22Rv1 (cell line): ENCODE measurements at regions not wholly inside any gene's neighbourhood (a gene's known extent, or its start where the extent isn't known, plus 50 kb on each side); places are given as distances from the start of the nearest gene placed in this dataset.

ENCODE experiments used
- ZFX ChIP-seq: fragments of 450-650 bp; IDR thresholded peaks from 2 replicates; pipeline ENCODE4 v1.6.1; 2017; ENCODE audit warnings: antibody characterized with exemption, borderline replicate concordance
- TF ChIP-seq, protein P1 (sequence below): fragments of 450-650 bp; IDR thresholded peaks from 2 replicates; pipeline ENCODE4 v1.5.1; 2017; ENCODE audit warnings: mild to moderate bottlenecking

DNA sequence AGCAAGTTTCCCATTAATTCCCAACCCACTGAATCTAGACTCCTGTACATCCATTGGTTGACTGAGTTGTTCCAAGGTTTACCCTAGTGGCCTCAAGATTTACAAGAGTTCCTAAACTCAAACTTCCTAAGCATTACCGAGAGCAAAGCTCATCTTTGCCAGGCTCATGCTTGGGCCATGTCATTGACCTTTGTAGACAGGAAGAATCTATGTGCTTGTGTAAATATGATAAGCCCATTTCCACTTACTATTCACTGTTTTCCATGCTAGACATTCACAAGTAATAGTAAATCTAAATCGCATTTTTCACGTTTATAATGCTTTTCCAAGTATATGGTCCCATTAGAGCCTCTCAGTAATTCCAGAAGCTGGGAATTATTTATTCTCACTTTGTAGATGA lies 534.5 kb upstream of the CLINT1 start:
- TF ChIP-seq, protein P1, sequence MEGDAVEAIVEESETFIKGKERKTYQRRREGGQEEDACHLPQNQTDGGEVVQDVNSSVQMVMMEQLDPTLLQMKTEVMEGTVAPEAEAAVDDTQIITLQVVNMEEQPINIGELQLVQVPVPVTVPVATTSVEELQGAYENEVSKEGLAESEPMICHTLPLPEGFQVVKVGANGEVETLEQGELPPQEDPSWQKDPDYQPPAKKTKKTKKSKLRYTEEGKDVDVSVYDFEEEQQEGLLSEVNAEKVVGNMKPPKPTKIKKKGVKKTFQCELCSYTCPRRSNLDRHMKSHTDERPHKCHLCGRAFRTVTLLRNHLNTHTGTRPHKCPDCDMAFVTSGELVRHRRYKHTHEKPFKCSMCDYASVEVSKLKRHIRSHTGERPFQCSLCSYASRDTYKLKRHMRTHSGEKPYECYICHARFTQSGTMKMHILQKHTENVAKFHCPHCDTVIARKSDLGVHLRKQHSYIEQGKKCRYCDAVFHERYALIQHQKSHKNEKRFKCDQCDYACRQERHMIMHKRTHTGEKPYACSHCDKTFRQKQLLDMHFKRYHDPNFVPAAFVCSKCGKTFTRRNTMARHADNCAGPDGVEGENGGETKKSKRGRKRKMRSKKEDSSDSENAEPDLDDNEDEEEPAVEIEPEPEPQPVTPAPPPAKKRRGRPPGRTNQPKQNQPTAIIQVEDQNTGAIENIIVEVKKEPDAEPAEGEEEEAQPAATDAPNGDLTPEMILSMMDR: no peak
- TF ChIP-seq ZFX: no peak
